SK-N-SH (cell line): ENCODE measurements at regions not wholly inside any gene's neighbourhood (a gene's known extent, or its start where the extent isn't known, plus 50 kb on each side); places are given as distances from the start of the nearest gene placed in this dataset.
A peak's percentile ranks its signal among the peaks of the same experiment; 100 is the strongest.

ENCODE experiments used
- CTCF ChIA-PET: fragments of 300-600, 350-600 bp; formaldehyde crosslinking; extraction: SDS; loops from one replicate; lab custom pipeline; 2021; lab: Yijun Ruan, JAX
- POLR2A ChIA-PET: fragments of 350-600 bp; sonication (Branson Sonifier 250); formaldehyde crosslinking; extraction: SDS; loops from one replicate; lab custom pipeline; 2020; ENCODE audit warnings: antibody characterized with exemption, inconsistent platforms; lab: Yijun Ruan, JAX
- DNase-seq: peaks from one replicate; pipeline ENCODE4 v3.0.0; 2012
- H2AFZ ChIP-seq: fragments of 200-600 bp; sonication (generic); 2 replicates; pipeline ENCODE4 v1.8.1; 2016; ENCODE audit warnings: antibody characterized with exemption, mild to moderate bottlenecking, low read depth
- H3F3A ChIP-seq: fragments of 200-600 bp; sonication (generic); replicated peaks from 2 replicates; pipeline ENCODE3; 2016; ENCODE audit warnings: antibody characterized with exemption, mild to moderate bottlenecking; ENCODE audit not compliant: insufficient read depth
- H3K27ac ChIP-seq, 2 experiments: fragments of 200-500 bp in 1 of 2; fragments of 200-600 bp in 1 of 2; sonication (Bioruptor generic) in 1 of 2; sonication (generic), shearing (Covaris generic) in 1 of 2; 2 replicates each; pipeline versions ENCODE4 v1.5.1 to v1.6.1; 2014 to 2016; ENCODE audit warnings: low read depth in 2 of 2, inconsistent platforms in 1 of 2, low read length in 1 of 2, mild to moderate bottlenecking in 1 of 2, mixed read lengths in 1 of 2
- H3K27me3 ChIP-seq: fragments of 200-600 bp; sonication (generic), shearing (Covaris generic); 2 replicates; pipeline ENCODE4 v1.6.1; 2016; ENCODE audit warnings: mixed run types; ENCODE audit not compliant: insufficient read depth
- H3K36me3 ChIP-seq, 2 experiments: fragments of 200-500 bp in 1 of 2; fragments of 200-600 bp in 1 of 2; sonication (Bioruptor generic) in 1 of 2; sonication (generic) in 1 of 2; replicated peaks in 1 of 2; 2 replicates each; pipeline versions ENCODE3 to v1.5.1; 2014 to 2016; ENCODE audit warnings: low read length in 1 of 2, mild to moderate bottlenecking in 1 of 2; ENCODE audit not compliant: insufficient read depth in 2 of 2, control insufficient read depth in 1 of 2
- H3K4me1 ChIP-seq, 2 experiments: fragments of 200-500 bp in 1 of 2; fragments of 200-600 bp in 1 of 2; sonication (Bioruptor generic) in 1 of 2; sonication (generic), shearing (Covaris generic) in 1 of 2; 2 replicates each; pipeline versions ENCODE4 v1.5.1 to v1.6.1; 2014 to 2016; ENCODE audit warnings: low read depth in 1 of 2, low read length in 1 of 2, mixed run types in 1 of 2; ENCODE audit not compliant: insufficient read depth in 2 of 2, control insufficient read depth in 1 of 2
- H3K4me2 ChIP-seq: fragments of 200-600 bp; sonication (generic), shearing (Covaris generic); 2 replicates; pipeline ENCODE4 v1.6.1; 2017; ENCODE audit warnings: mixed run types
- H3K4me3 ChIP-seq, 2 experiments: fragments of 200-500 bp in 1 of 2; fragments of 200-600 bp in 1 of 2; sonication (Bioruptor generic) in 1 of 2; sonication (generic), shearing (Covaris generic) in 1 of 2; 2 replicates each; pipeline versions ENCODE4 v1.5.1 to v1.8.1; 2014 to 2016; ENCODE audit warnings: low read depth in 2 of 2, inconsistent platforms in 1 of 2, low read length in 1 of 2, mild to moderate bottlenecking in 1 of 2, mixed read lengths in 1 of 2, moderate library complexity in 1 of 2
- H3K79me2 ChIP-seq: fragments of 200-600 bp; sonication (generic); 2 replicates; pipeline ENCODE4 v1.8.1; 2017; ENCODE audit warnings: mild to moderate bottlenecking; ENCODE audit not compliant: insufficient read depth
- H3K9ac ChIP-seq: fragments of 200-600 bp; sonication (generic); 2 replicates; pipeline ENCODE4 v1.6.1; 2017; ENCODE audit warnings: mixed run types
- H3K9me2 ChIP-seq: fragments of 200-600 bp; sonication (generic); 2 replicates; pipeline ENCODE4 v1.6.1; 2017; ENCODE audit warnings: mixed run types
- H3K9me3 ChIP-seq: fragments of 200-600 bp; sonication (generic); 2 replicates; pipeline ENCODE4 v1.6.1; 2017; ENCODE audit warnings: mixed run types, mild to moderate bottlenecking, moderate library complexity
- H4K20me1 ChIP-seq: fragments of 200-600 bp; sonication (generic); 2 replicates; pipeline ENCODE4 v1.6.1; 2017; ENCODE audit warnings: mild to moderate bottlenecking, mixed run types; ENCODE audit not compliant: insufficient read depth
- ELF1 ChIP-seq: IDR thresholded peaks from 2 replicates; pipeline ENCODE4 v1.4.0; 2012
- EP300 ChIP-seq, 2 experiments: IDR thresholded peaks; 2 replicates each; pipeline versions ENCODE4 v1.4.0 to v1.6.1; 2012; ENCODE audit warnings: borderline replicate concordance in 1 of 2, low read depth in 1 of 2, low read length in 1 of 2
- EZH2phosphoT487 ChIP-seq: fragments of 200-600 bp; sonication (generic); IDR thresholded peaks from 2 replicates; pipeline ENCODE4 v1.6.1; 2017; ENCODE audit warnings: low read depth, mixed run types, mild to moderate bottlenecking, antibody characterized with exemption, moderate library complexity, borderline replicate concordance
- FOXJ3 ChIP-seq: sonication (generic); formaldehyde crosslinking; IDR thresholded peaks from 2 replicates; pipeline ENCODE4 v1.5.1; 2020; ENCODE audit warnings: mild to moderate bottlenecking, missing genetic modification reagents
- FOXM1 ChIP-seq: IDR thresholded peaks from 2 replicates; pipeline ENCODE4 v1.4.0; 2012; ENCODE audit warnings: low read depth, mild to moderate bottlenecking
- GATA2 ChIP-seq: sonication (generic); formaldehyde crosslinking; IDR thresholded peaks from 2 replicates; pipeline ENCODE4 v1.5.0; 2020; ENCODE audit warnings: mild to moderate bottlenecking, missing genetic modification reagents
- POLR2AphosphoS5 ChIP-seq: IDR thresholded peaks from 2 replicates; pipeline ENCODE4 v1.6.1; 2012; ENCODE audit warnings: low read depth, low read length
- RAD21 ChIP-seq: IDR thresholded peaks from 2 replicates; pipeline ENCODE4 v1.6.1; 2012; ENCODE audit warnings: mild to moderate bottlenecking, low read length
- RXRA ChIP-seq: IDR thresholded peaks from 2 replicates; pipeline ENCODE4 v1.4.0; 2012; ENCODE audit warnings: low read depth, mild to moderate bottlenecking, borderline replicate concordance
- TEAD4 ChIP-seq: IDR thresholded peaks from 2 replicates; pipeline ENCODE4 v1.4.0; 2012; ENCODE audit warnings: mild to moderate bottlenecking, borderline replicate concordance; ENCODE audit not compliant: insufficient read depth
- YY1 ChIP-seq: IDR thresholded peaks from 2 replicates; pipeline ENCODE4 v1.4.0; 2012; ENCODE audit warnings: low read depth, mild to moderate bottlenecking
- whole genome bisulfite sequencing: methylation state at CpG from one replicate; pipeline ENCODE4 v1.1.6; 2017; ENCODE audit warnings: low lambda C conversion rate; 5-methylcytosine and 5-hydroxymethylcytosine counted together
- TF ChIP-seq, protein P1 (sequence below): IDR thresholded peaks from 2 replicates; pipeline ENCODE4; 2012
- TF ChIP-seq, protein P2 (sequence below): IDR thresholded peaks from 2 replicates; pipeline ENCODE4 v1.4.0; 2012; ENCODE audit warnings: low read depth, borderline replicate concordance
- TF ChIP-seq, protein P3 (sequence below): IDR thresholded peaks from 2 replicates; pipeline ENCODE4 v1.4.0; 2012; ENCODE audit warnings: low read depth

DNA sequence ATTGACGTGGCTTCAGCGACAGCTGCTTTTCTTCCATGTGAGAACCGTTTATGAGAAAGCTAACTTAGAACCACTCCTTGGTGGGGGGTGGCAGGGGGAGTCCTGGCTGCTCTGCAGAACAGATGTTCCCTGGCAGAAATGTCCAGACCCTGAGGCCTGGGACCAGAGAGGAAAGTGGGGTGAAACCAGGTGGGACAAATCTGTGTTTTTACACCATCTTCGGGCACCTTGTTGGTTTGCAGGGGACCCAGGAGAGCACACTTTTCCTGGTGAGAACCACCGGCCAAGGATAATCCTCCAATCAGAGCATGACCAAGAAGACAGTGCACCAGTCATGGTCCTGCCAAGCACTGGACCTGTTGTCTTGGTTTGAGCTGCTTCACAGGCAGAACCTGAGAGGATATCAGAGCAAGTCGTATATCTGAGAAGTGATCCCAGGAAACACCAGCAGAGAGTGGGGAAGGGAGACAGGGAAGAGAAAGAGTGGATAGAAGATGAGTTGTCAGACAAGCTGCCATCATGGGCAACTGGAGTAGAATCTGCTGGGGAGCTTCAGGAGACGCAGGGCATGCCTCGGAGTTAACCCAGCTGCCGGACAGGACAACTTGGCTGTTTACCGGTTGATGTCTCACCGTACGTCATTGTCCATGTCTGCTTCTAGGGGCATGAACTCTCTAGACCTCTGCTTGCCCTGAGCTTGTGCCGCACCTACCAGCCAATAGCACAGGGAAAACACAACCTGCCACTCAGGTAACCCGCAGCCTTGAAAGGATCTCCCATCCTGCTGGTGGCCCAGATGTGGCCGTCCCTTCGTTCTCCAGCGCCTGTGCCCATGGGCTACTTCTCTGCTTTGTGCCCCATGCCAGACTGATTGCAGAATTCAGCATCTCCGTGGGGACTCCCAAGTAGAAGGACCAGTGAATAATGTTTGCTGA, 178.4 kb upstream of the MVB12B start:
- H3K9ac ChIP-seq = no peak overlapping the region
- WGBS = 73% methylated on average over 18 of the region's 18 CpGs
- H3K36me3 ChIP-seq = no peaks in the 10 kb centered on the region
- H3K79me2 ChIP-seq = no peaks in the 10 kb centered on the region
- no peak overlapping the region for H3K4me3 ChIP-seq
- H3F3A ChIP-seq = no peaks in the 10 kb centered on the region
- H3K9me2 ChIP-seq = no peaks in the 10 kb centered on the region
- TF ChIP-seq, protein P1, sequence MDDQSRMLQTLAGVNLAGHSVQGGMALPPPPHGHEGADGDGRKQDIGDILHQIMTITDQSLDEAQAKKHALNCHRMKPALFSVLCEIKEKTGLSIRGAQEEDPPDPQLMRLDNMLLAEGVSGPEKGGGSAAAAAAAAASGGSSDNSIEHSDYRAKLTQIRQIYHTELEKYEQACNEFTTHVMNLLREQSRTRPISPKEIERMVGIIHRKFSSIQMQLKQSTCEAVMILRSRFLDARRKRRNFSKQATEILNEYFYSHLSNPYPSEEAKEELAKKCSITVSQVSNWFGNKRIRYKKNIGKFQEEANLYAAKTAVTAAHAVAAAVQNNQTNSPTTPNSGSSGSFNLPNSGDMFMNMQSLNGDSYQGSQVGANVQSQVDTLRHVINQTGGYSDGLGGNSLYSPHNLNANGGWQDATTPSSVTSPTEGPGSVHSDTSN = no peak
- TF ChIP-seq TEAD4 (no peak), RXRA (no peak), ELF1 (no peak), EZH2phosphoT487 (no peak), YY1 (no peak), GATA2 (CRISPR knock-in tag) (no peak), FOXM1 (no peak), FOXJ3 (CRISPR knock-in tag) (no peak), RAD21 (no peak), EP300 (IDR thresholded peaks at IDR 0.05; ENCODE audit: borderline replicate concordance in 1 of 2, low read depth in 1 of 2, low read length in 1 of 2) (no peak), POLR2AphosphoS5 (no peak)
- TF ChIP-seq, protein P2, sequence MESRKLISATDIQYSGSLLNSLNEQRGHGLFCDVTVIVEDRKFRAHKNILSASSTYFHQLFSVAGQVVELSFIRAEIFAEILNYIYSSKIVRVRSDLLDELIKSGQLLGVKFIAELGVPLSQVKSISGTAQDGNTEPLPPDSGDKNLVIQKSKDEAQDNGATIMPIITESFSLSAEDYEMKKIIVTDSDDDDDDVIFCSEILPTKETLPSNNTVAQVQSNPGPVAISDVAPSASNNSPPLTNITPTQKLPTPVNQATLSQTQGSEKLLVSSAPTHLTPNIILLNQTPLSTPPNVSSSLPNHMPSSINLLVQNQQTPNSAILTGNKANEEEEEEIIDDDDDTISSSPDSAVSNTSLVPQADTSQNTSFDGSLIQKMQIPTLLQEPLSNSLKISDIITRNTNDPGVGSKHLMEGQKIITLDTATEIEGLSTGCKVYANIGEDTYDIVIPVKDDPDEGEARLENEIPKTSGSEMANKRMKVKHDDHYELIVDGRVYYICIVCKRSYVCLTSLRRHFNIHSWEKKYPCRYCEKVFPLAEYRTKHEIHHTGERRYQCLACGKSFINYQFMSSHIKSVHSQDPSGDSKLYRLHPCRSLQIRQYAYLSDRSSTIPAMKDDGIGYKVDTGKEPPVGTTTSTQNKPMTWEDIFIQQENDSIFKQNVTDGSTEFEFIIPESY = no peak
- TF ChIP-seq, protein P3, sequence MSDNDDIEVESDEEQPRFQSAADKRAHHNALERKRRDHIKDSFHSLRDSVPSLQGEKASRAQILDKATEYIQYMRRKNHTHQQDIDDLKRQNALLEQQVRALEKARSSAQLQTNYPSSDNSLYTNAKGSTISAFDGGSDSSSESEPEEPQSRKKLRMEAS = no peak
- TF ChIP-seq, all 33 proteins: peak for 0
- ChIA-PET POLR2A (no interaction called here), CTCF (interaction anchor here (1.3 kb wide), 1 partner anchor 81 kb away, joined by 3 read pairs; no protein-coding TSS in a partner anchor)
- Histone ChIP-seq H4K20me1 (no peaks in the 10 kb centered on the region), H3K4me2 (no peak overlapping the region), H3K4me1 (peaks cover 0 to 23% of the 10 kb centered on the region in 2 experiments; a peak in 1 of 4 replicates), H3K27me3 (no peaks in the 10 kb centered on the region; the same call in 1 of the 2 replicates), H3K27ac (no peak overlapping the region), H2AFZ (no peak overlapping the region), H3K9me3 (no peaks in the 10 kb centered on the region)
- peak; percentile 26 for DNase-seq
